ENCODE measurements at regions not wholly inside any gene's neighbourhood (a gene's known extent, or its start where the extent isn't known, plus 50 kb on each side); places are given as distances from the start of the nearest gene placed in this dataset.

- Histone ChIP-seq H2AFZ (ENCODE audit: low read length) (no peak overlapping the region), H2BK12ac (ENCODE audit: insufficient read length, low read depth, low read length) (no peak overlapping the region), H3T11ph (ENCODE audit: low read length) (no peak overlapping the region), H2BK15ac (ENCODE audit: low read depth, low read length) (no peak overlapping the region), H3K27ac (ENCODE audit: insufficient read length, low read depth, low read length) (no peak overlapping the region), H4K8ac (replicated peaks; ENCODE audit: insufficient read length, low read depth, low read length) (no peak overlapping the region), H3K18ac (ENCODE audit: insufficient read length, low read depth, low read length) (no peak overlapping the region), H3K79me2 (ENCODE audit: insufficient read depth, low read length) (no peaks in the 10 kb centered on the region), H3K9ac (ENCODE audit: extremely low read depth, insufficient read length, low read length) (no peak overlapping the region), H3K4me1 (ENCODE audit: insufficient read depth, low read length) (peaks cover 6% of the 10 kb centered on the region), H2BK5ac (ENCODE audit: insufficient read length, low read length) (no peak overlapping the region), H3K27me3 (ENCODE audit: insufficient read depth, low read length) (no peaks in the 10 kb centered on the region), H3K4ac (ENCODE audit: low read depth, low read length) (no peak overlapping the region), H3K56ac (ENCODE audit: insufficient read length, low read depth, low read length) (no peak overlapping the region), H3K9me3 (ENCODE audit: control insufficient read depth, low read depth, low read length) (no peaks in the 10 kb centered on the region), H2BK20ac (ENCODE audit: low read depth, low read length, poor library complexity, severe bottlenecking) (no peak overlapping the region), H4K91ac (ENCODE audit: insufficient read length, low read depth, low read length) (no peak overlapping the region), H3K79me1 (ENCODE audit: insufficient read depth, low read depth, low read length, poor library complexity, severe bottlenecking) (no peaks in the 10 kb centered on the region), H2AK5ac (ENCODE audit: insufficient read length, low read length) (no peak overlapping the region), H4K5ac (ENCODE audit: insufficient read length, low read depth, low read length) (no peak overlapping the region), H3K4me2 (ENCODE audit: insufficient read depth, insufficient read length, low read length) (no peak overlapping the region), H2BK120ac (ENCODE audit: low read depth, low read length, poor library complexity, severe bottlenecking) (no peak overlapping the region), H3K14ac (ENCODE audit: insufficient read depth, low read length) (no peak overlapping the region), H3K23me2 (ENCODE audit: insufficient read length, low read depth, low read length, poor library complexity, severe bottlenecking) (no peaks in the 10 kb centered on the region), H4K20me1 (ENCODE audit: control insufficient read depth, insufficient read depth, insufficient read length) (no peaks in the 10 kb centered on the region), H3K23ac (ENCODE audit: insufficient read length, low read depth, low read length) (no peak overlapping the region)
- Mint-ChIP-seq H3K4me1 (peaks cover 13 to 20% of the 10 kb centered on the region in 2 experiments), H3K36me3 (ENCODE audit: insufficient read depth in 1 of 3, low read depth in 3 of 3) (peaks cover 4 to 16% (median 4%) of the 10 kb centered on the region in 3 experiments; a peak in 6 of 7 replicates), H3K27ac (no peak overlapping the region), H3K27me3 (ENCODE audit: low read depth) (no peaks in the 10 kb centered on the region), H3K9me3 (peaks cover 2 to 5% of the 10 kb centered on the region in 2 experiments; a peak in 2 of 5 replicates), H3K4me3 (no peak overlapping the region)
- DNase-seq: no peak
- no peak for TF ChIP-seq CTCF (conservative IDR thresholded peaks at IDR 0.05)
- no CpG with 5 or more reads among the region's 1 CpG for WGBS (ENCODE audit: extremely low coverage, insufficient read length, low lambda C conversion rate)
Observed at GRCh38 chr15:81763304-81763703, 282.5 kb downstream of the MEX3B start.

Measured in H9 (cell line).